H1 (cell line): ENCODE measurements at regions not wholly inside any gene's neighbourhood (a gene's known extent, or its start where the extent isn't known, plus 50 kb on each side); places are given as distances from the start of the nearest gene placed in this dataset.

Experiments
- CTCF ChIA-PET: fragments of 300-600 bp; sonication (Branson Sonifier 250); formaldehyde crosslinking; loops from one replicate; lab custom pipeline; 2021; ENCODE audit not compliant: partially characterized antibody; lab: Charles Lee
- POLR2A ChIA-PET: fragments of 300-600 bp; sonication (Branson Sonifier 250); formaldehyde crosslinking; loops from one replicate; lab custom pipeline; 2021; ENCODE audit warnings: inconsistent platforms; ENCODE audit not compliant: partially characterized antibody; lab: Charles Lee
- DNase-seq, 2 experiments: peaks; one replicate each; pipeline versions ENCODE4 v3.0.0 to v3.0.0-alpha.2; 2010 to 2022; ENCODE audit warnings: low spot score in 2 of 2, low read depth in 1 of 2, mixed read lengths in 1 of 2
- FAIRE-seq: peaks from 2 replicates; lab custom pipeline; 2011; peaks lifted over from hg19 to GRCh38; lab: Jason Lieb, UNC
- H2AFZ ChIP-seq: 2 replicates; pipeline ENCODE4 v1.8.1; 2012; ENCODE audit warnings: low read length, inconsistent platforms
- H2AK5ac ChIP-seq: 2 replicates; pipeline ENCODE4 v1.6.1; 2013; ENCODE audit warnings: low read depth, low read length
- H2BK120ac ChIP-seq: replicated peaks from 2 replicates; pipeline ENCODE3; 2013; ENCODE audit warnings: low read depth, low read length, inconsistent platforms
- H2BK12ac ChIP-seq: 2 replicates; pipeline ENCODE4 v1.6.1; 2013; ENCODE audit warnings: low read depth, low read length
- H2BK15ac ChIP-seq: 2 replicates; pipeline ENCODE4 v1.6.1; 2013; ENCODE audit warnings: low read length
- H2BK20ac ChIP-seq: 2 replicates; pipeline ENCODE4 v1.6.1; 2013; ENCODE audit warnings: low read length
- H2BK5ac ChIP-seq: 2 replicates; pipeline ENCODE4 v1.6.1; 2013; ENCODE audit warnings: low read depth, low read length
- H3K14ac ChIP-seq: 2 replicates; pipeline ENCODE4 v1.6.1; 2013; ENCODE audit warnings: inconsistent platforms; ENCODE audit not compliant: insufficient read length
- H3K18ac ChIP-seq: 2 replicates; pipeline ENCODE4 v1.6.1; 2013; ENCODE audit warnings: low read length; ENCODE audit errors: extremely low read depth
- H3K23ac ChIP-seq: 2 replicates; pipeline ENCODE4 v1.6.1; 2013; ENCODE audit warnings: inconsistent platforms; ENCODE audit not compliant: insufficient read length
- H3K23me2 ChIP-seq: 2 replicates; pipeline ENCODE4 v1.6.1; 2013; ENCODE audit warnings: low read depth, low read length
- H3K27ac ChIP-seq: 2 replicates; pipeline ENCODE4 v1.6.1; 2011; ENCODE audit warnings: low read depth, low read length, inconsistent platforms
- H3K27me3 ChIP-seq, 4 experiments: replicated peaks in 1 of 4; 1 replicate in 1 of 4; 2 replicates in 3 of 4; pipeline versions ENCODE4 v1.6.1 to v1.8.1; 2011 to 2013; ENCODE audit warnings: low read length in 3 of 4, mild to moderate bottlenecking in 3 of 4, inconsistent platforms in 2 of 4, mixed read lengths in 2 of 4, moderate library complexity in 1 of 4; ENCODE audit not compliant: control insufficient read depth in 3 of 4, insufficient read depth in 3 of 4; ENCODE audit errors: extremely low read depth in 1 of 4
- H3K36me3 ChIP-seq, 4 experiments: 2 replicates each; pipeline versions ENCODE4 v1.6.1 to v1.8.1; 2011 to 2013; ENCODE audit warnings: mild to moderate bottlenecking in 4 of 4, low read length in 3 of 4, moderate library complexity in 2 of 4, control low read depth in 1 of 4, inconsistent platforms in 1 of 4; ENCODE audit not compliant: insufficient read depth in 4 of 4, control insufficient read depth in 2 of 4
- H3K4ac ChIP-seq: replicated peaks from 2 replicates; pipeline ENCODE3; 2013; ENCODE audit warnings: low read length, low read depth, mixed read lengths, inconsistent platforms; ENCODE audit not compliant: insufficient read length
- H3K4me1 ChIP-seq, 4 experiments: replicated peaks in 1 of 4; 1 replicate in 1 of 4; 2 replicates in 3 of 4; pipeline versions ENCODE4 v1.6.1 to v1.8.1; 2011 to 2013; ENCODE audit warnings: low read length in 3 of 4, inconsistent platforms in 2 of 4, mixed read lengths in 1 of 4; ENCODE audit not compliant: insufficient read depth in 4 of 4, control insufficient read depth in 3 of 4
- H3K4me2 ChIP-seq, 2 experiments: 2 replicates each; pipeline versions ENCODE4 v1.6.1 to v1.8.1; 2011 to 2013; ENCODE audit warnings: low read depth in 2 of 2, low read length in 2 of 2, control low read depth in 1 of 2, inconsistent platforms in 1 of 2, mild to moderate bottlenecking in 1 of 2; ENCODE audit not compliant: insufficient read depth in 1 of 2
- H3K4me3 ChIP-seq, 4 experiments: fragments of 200-600, 300-600 bp in 1 of 4; sonication (generic), shearing (Covaris generic), sonication (Bioruptor Twin) in 1 of 4; 2 replicates each; pipeline versions ENCODE4 v1.5.1 to v1.8.1; 2011 to 2016; ENCODE audit warnings: low read length in 4 of 4, low read depth in 3 of 4, control low read depth in 2 of 4, inconsistent platforms in 2 of 4, mild to moderate bottlenecking in 2 of 4, mixed read lengths in 1 of 4, moderate library complexity in 1 of 4; ENCODE audit not compliant: insufficient read depth in 2 of 4; ENCODE audit errors: extremely low read depth in 1 of 4
- H3K56ac ChIP-seq: replicated peaks from 2 replicates; pipeline ENCODE3; 2013; ENCODE audit warnings: low read depth, mild to moderate bottlenecking, mixed read lengths, low read length, inconsistent platforms; ENCODE audit not compliant: insufficient read length
- H3K79me1 ChIP-seq: 2 replicates; pipeline ENCODE4 v1.6.1; 2013; ENCODE audit warnings: low read depth, low read length, control low read depth
- H3K79me2 ChIP-seq, 2 experiments: 2 replicates each; pipeline versions ENCODE4 v1.6.1 to v1.8.1; 2012 to 2013; ENCODE audit warnings: low read length in 2 of 2, mild to moderate bottlenecking in 2 of 2, inconsistent platforms in 1 of 2; ENCODE audit not compliant: insufficient read depth in 2 of 2, control insufficient read depth in 1 of 2
- H3K9ac ChIP-seq, 4 experiments: replicated peaks in 1 of 4; 1 replicate in 1 of 4; 2 replicates in 3 of 4; pipeline versions ENCODE4 v1.6.1 to v1.8.1; 2011 to 2013; ENCODE audit warnings: low read depth in 3 of 4, low read length in 3 of 4, control low read depth in 2 of 4, mild to moderate bottlenecking in 2 of 4, moderate library complexity in 2 of 4, inconsistent platforms in 1 of 4; ENCODE audit errors: extremely low read depth in 1 of 4
- H3K9me3 ChIP-seq, 2 experiments: 2 replicates each; pipeline versions ENCODE4 v1.6.1 to v1.8.1; 2012 to 2013; ENCODE audit warnings: mild to moderate bottlenecking in 2 of 2, moderate library complexity in 2 of 2, control low read depth in 1 of 2, inconsistent platforms in 1 of 2, low read depth in 1 of 2, low read length in 1 of 2, mixed read lengths in 1 of 2; ENCODE audit not compliant: insufficient read depth in 2 of 2
- H4K20me1 ChIP-seq, 2 experiments: replicated peaks in 1 of 2; 2 replicates each; pipeline versions ENCODE3 to v1.8.1; 2011 to 2013; ENCODE audit warnings: inconsistent platforms in 2 of 2, low read length in 2 of 2, mild to moderate bottlenecking in 1 of 2; ENCODE audit not compliant: insufficient read depth in 2 of 2, control insufficient read depth in 1 of 2
- H4K5ac ChIP-seq: 2 replicates; pipeline ENCODE4 v1.6.1; 2013; ENCODE audit warnings: low read length, low read depth, mixed read lengths, inconsistent platforms; ENCODE audit not compliant: insufficient read length
- H4K8ac ChIP-seq: 2 replicates; pipeline ENCODE4 v1.8.0; 2013; ENCODE audit warnings: mild to moderate bottlenecking, moderate library complexity, low read length, inconsistent platforms; ENCODE audit not compliant: insufficient read depth; ENCODE audit errors: extremely low read depth
- H4K91ac ChIP-seq: replicated peaks from 2 replicates; pipeline ENCODE3; 2013; ENCODE audit warnings: low read length, mixed read lengths, inconsistent platforms; ENCODE audit not compliant: insufficient read length
- CBX8 ChIP-seq: fragments of 300-800, 300-1000 bp; sonication (generic); IDR thresholded peaks from 2 replicates; pipeline ENCODE4 v1.7.1; 2016; ENCODE audit warnings: low read depth, low read length, borderline replicate concordance
- CEBPB ChIP-seq: IDR thresholded peaks from 2 replicates; pipeline ENCODE4 v1.6.1; 2012; ENCODE audit warnings: low read depth, low read length
- CTBP2 ChIP-seq: IDR thresholded peaks from 2 replicates; pipeline ENCODE4 v1.7.0; 2011; ENCODE audit warnings: borderline replicate concordance, mild to moderate bottlenecking, moderate library complexity, mixed read lengths, low read length; ENCODE audit not compliant: insufficient read depth, insufficient read length
- EP300 ChIP-seq, 2 experiments: IDR thresholded peaks; 1 replicate in 1 of 2; 2 replicates in 1 of 2; pipeline ENCODE4 v1.6.1; 2011 to 2012; ENCODE audit warnings: low read depth in 2 of 2, low read length in 2 of 2, mild to moderate bottlenecking in 2 of 2, borderline replicate concordance in 1 of 2, inconsistent platforms in 1 of 2, moderate library complexity in 1 of 2
- GTF2F1 ChIP-seq: IDR thresholded peaks from 2 replicates; pipeline ENCODE4 v1.6.1; 2012; ENCODE audit warnings: low read depth, low read length, improper control_type of control experiment, borderline replicate concordance
- JUND ChIP-seq: IDR thresholded peaks from 2 replicates; pipeline ENCODE4 v1.6.1; 2011; ENCODE audit warnings: mild to moderate bottlenecking, improper control_type of control experiment, low read length
- KDM5A ChIP-seq: fragments of 200-600 bp; IDR thresholded peaks from 2 replicates; pipeline ENCODE4 v1.7.1; 2012; ENCODE audit warnings: mild to moderate bottlenecking, low read length, inconsistent platforms, mixed read lengths
- POU5F1 ChIP-seq: IDR thresholded peaks from 2 replicates; pipeline ENCODE4 v1.6.1; 2011; ENCODE audit warnings: low read depth, mild to moderate bottlenecking, low read length, moderate library complexity
- RXRA ChIP-seq: IDR thresholded peaks from 2 replicates; pipeline ENCODE4 v1.6.1; 2011; ENCODE audit warnings: low read depth, mild to moderate bottlenecking, low read length, moderate library complexity; ENCODE audit not compliant: insufficient read depth
- SIN3A ChIP-seq, 2 experiments: IDR thresholded peaks in 1 of 2; conservative IDR thresholded peaks in 1 of 2; 2 replicates each; pipeline ENCODE4 v1.6.1; 2011 to 2012; ENCODE audit warnings: low read length in 2 of 2, improper control_type of control experiment in 1 of 2, low read depth in 1 of 2, mild to moderate bottlenecking in 1 of 2
- WGBS, 2 experiments: shearing (Covaris generic) in 1 of 2; methylation state at CpG; one replicate each; pipeline versions ENCODE4 v1.1.6 to v1.1.7; 2013 to 2015; ENCODE audit warnings: low lambda C conversion rate in 2 of 2, mixed read lengths in 2 of 2, inconsistent platforms in 1 of 2, low coverage in 1 of 2, missing lambda C conversion rate in 1 of 2; ENCODE audit not compliant: insufficient replicate concordance in 2 of 2, insufficient coverage in 1 of 2, insufficient read length in 1 of 2; ENCODE audit errors: extremely low coverage in 1 of 2, missing lambda C conversion rate in 1 of 2; 5-methylcytosine and 5-hydroxymethylcytosine counted together
- TF ChIP-seq, protein P1 (sequence below), 3 experiments: IDR thresholded peaks; 1 replicate in 2 of 3; 2 replicates in 1 of 3; pipeline versions ENCODE4 v1.5.1 to v1.6.1; 2011; ENCODE audit warnings: low read length in 3 of 3, mild to moderate bottlenecking in 3 of 3, inconsistent platforms in 2 of 3, low read depth in 1 of 3, moderate library complexity in 1 of 3; ENCODE audit not compliant: insufficient read depth in 1 of 3; ENCODE audit errors: control extremely low read depth in 1 of 3

DNA sequence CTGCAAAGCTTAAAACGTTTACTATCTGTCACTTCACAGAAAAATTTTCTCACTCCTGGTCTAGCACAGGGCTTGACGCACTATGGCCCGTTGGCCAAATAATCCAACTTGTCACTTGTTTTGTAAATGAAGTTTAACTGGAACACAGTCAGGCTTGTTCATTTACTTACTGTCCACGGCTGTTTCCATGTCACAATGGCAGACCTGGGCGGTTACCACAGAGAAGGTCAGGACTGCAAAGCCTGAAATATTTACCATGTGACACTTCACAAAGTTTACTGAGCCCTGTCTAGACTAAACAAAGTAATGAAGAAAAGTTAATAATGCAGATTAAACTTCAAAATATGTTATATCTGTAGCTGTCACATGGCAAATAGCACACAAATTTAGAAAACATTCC, 273.0 kb upstream of the GYPC start:
- ChIA-PET POLR2A (no interaction called here), CTCF (interaction anchor here (0.6 to 1.2 kb wide), 4 partner anchors 10 to 420 kb away, joined by 3 to 4 read pairs (median 3); no protein-coding TSS in a partner anchor)
- no peak overlapping the region for H4K8ac ChIP-seq
- no peak overlapping the region for H2AK5ac ChIP-seq
- H2BK5ac ChIP-seq: no peak overlapping the region
- FAIRE-seq (no peak), DNase-seq (no peak)
- no peak overlapping the region for H4K91ac ChIP-seq
- no peak overlapping the region for H3K56ac ChIP-seq
- no peak overlapping the region for H3K4me3 ChIP-seq
- H3K9me3 ChIP-seq: peaks cover 6 to 18% of the 10 kb centered on the region in 2 experiments
- no peaks in the 10 kb centered on the region for H3K79me2 ChIP-seq
- no peak overlapping the region for H3K4ac ChIP-seq
- no peak overlapping the region for H3K9ac ChIP-seq
- H2BK120ac ChIP-seq: no peak overlapping the region
- no peak overlapping the region for H3K18ac ChIP-seq
- H3K36me3 ChIP-seq: no peaks in the 10 kb centered on the region
- no peak overlapping the region; the same call in 1 of the 2 replicates for H2AFZ ChIP-seq
- H2BK20ac ChIP-seq: no peak overlapping the region
- peaks cover 0 to 5% (median 1%) of the 10 kb centered on the region in 4 experiments; a peak in 3 of 7 replicates for H3K4me1 ChIP-seq
- no peaks in the 10 kb centered on the region for H4K20me1 ChIP-seq
- no peak overlapping the region for H4K5ac ChIP-seq
- no peak overlapping the region for H3K23ac ChIP-seq
- H3K4me2 ChIP-seq: no peak overlapping the region
- H3K27me3 ChIP-seq: no peaks in the 10 kb centered on the region
- WGBS, 2 experiments: 93% methylated on average over 5 of the region's 5 CpGs; no CpG with 5 or more reads in 1 of the 2 experiments
- H3K23me2 ChIP-seq: no peaks in the 10 kb centered on the region
- no peak overlapping the region for H2BK12ac ChIP-seq
- no peak overlapping the region for H3K27ac ChIP-seq
- H3K79me1 ChIP-seq: no peaks in the 10 kb centered on the region
- no peak overlapping the region for H2BK15ac ChIP-seq
- H3K14ac ChIP-seq: no peak overlapping the region
- no peak for TF ChIP-seq EP300 (IDR thresholded peaks at IDR 0.05; ENCODE audit: borderline replicate concordance in 1 of 2, low read depth in 2 of 2, low read length in 2 of 2)
- no peak for TF ChIP-seq JUND
- TF ChIP-seq POU5F1: no peak
- no peak for TF ChIP-seq CTBP2
- no peak for TF ChIP-seq KDM5A
- TF ChIP-seq CEBPB: no peak
- TF ChIP-seq, protein P1, sequence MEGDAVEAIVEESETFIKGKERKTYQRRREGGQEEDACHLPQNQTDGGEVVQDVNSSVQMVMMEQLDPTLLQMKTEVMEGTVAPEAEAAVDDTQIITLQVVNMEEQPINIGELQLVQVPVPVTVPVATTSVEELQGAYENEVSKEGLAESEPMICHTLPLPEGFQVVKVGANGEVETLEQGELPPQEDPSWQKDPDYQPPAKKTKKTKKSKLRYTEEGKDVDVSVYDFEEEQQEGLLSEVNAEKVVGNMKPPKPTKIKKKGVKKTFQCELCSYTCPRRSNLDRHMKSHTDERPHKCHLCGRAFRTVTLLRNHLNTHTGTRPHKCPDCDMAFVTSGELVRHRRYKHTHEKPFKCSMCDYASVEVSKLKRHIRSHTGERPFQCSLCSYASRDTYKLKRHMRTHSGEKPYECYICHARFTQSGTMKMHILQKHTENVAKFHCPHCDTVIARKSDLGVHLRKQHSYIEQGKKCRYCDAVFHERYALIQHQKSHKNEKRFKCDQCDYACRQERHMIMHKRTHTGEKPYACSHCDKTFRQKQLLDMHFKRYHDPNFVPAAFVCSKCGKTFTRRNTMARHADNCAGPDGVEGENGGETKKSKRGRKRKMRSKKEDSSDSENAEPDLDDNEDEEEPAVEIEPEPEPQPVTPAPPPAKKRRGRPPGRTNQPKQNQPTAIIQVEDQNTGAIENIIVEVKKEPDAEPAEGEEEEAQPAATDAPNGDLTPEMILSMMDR (IDR thresholded peaks at IDR 0.05; ENCODE audit: control extremely low read depth in 1 of 3, insufficient read depth in 1 of 3, low read depth in 1 of 3, low read length in 3 of 3): no peak
- TF ChIP-seq CBX8: no peak
- TF ChIP-seq SIN3A (conservative IDR thresholded peaks at IDR 0.05 in 1 of 2, IDR thresholded peaks at IDR 0.05 in 1 of 2; ENCODE audit: low read depth in 1 of 2, low read length in 2 of 2): no peak
- TF ChIP-seq GTF2F1: no peak
- TF ChIP-seq RXRA: no peak
